B cell (primary cell): ENCODE measurements at regions not wholly inside any gene's neighbourhood (a gene's known extent, or its start where the extent isn't known, plus 50 kb on each side); places are given as distances from the start of the nearest gene placed in this dataset.

ENCODE experiments used
- ATAC-seq: fragments of 200-7000 bp; cut with Tn5 transposase; one replicate; pipeline ENCODE4 v1.10.0; 2021; ENCODE audit warnings: low read depth, mild to moderate bottlenecking, moderate number of reproducible peaks, moderate library complexity
- CTCF ChIA-PET: fragments of 350-600 bp; sonication (Branson Sonifier 250); formaldehyde crosslinking; loops from one replicate; lab custom pipeline; 2021; ENCODE audit warnings: antibody characterized with exemption, inconsistent platforms; lab: Charles Lee
- POLR2A ChIA-PET: fragments of 350-600 bp; sonication (Branson Sonifier 250); formaldehyde crosslinking; loops from one replicate; lab custom pipeline; 2021; ENCODE audit warnings: antibody characterized with exemption; lab: Charles Lee
- DNase-seq: peaks from one replicate; pipeline ENCODE4 v3.0.0; 2013
- H2AFZ ChIP-seq: 2 replicates; pipeline ENCODE4 v1.6.1; 2012; ENCODE audit warnings: mild to moderate bottlenecking, low read depth, low read length; ENCODE audit not compliant: insufficient read depth, poor library complexity, severe bottlenecking
- H3K27ac ChIP-seq, 2 donors: 1 replicate in 1 of 2; 2 replicates in 1 of 2; pipeline ENCODE4 v1.5.1; 2012 to 2013; ENCODE audit warnings: low read length in 2 of 2, mild to moderate bottlenecking in 2 of 2, moderate library complexity in 1 of 2
- H3K27me3 ChIP-seq, 4 experiments: fragments of 200-600 bp in 1 of 4; sonication (generic) in 1 of 4; replicated peaks in 1 of 4; 1 replicate in 2 of 4; 2 replicates in 2 of 4; pipeline versions ENCODE4 v1.6.1 to v1.7.0; 2013 to 2016; ENCODE audit warnings: low read length in 3 of 4, mild to moderate bottlenecking in 2 of 4, mixed read lengths in 1 of 4, moderate library complexity in 1 of 4; ENCODE audit not compliant: insufficient read depth in 4 of 4, control insufficient read depth in 3 of 4; ENCODE audit errors: control extremely low read depth in 1 of 4
- H3K36me3 ChIP-seq, 2 experiments: replicated peaks in 1 of 2; 1 replicate in 1 of 2; 2 replicates in 1 of 2; pipeline versions ENCODE4 v1.6.1 to v1.7.1; 2013; ENCODE audit warnings: low read length in 1 of 2; ENCODE audit not compliant: insufficient read depth in 2 of 2, control insufficient read depth in 1 of 2; ENCODE audit errors: control extremely low read depth in 1 of 2, extremely low read depth in 1 of 2
- H3K4me1 ChIP-seq, 2 donors: fragments of 200-600 bp in 1 of 2; sonication (generic) in 1 of 2; 1 replicate in 1 of 2; 2 replicates in 1 of 2; pipeline versions ENCODE4 v1.5.1 to v1.6.1; 2013 to 2017; ENCODE audit warnings: low read length in 2 of 2; ENCODE audit not compliant: control insufficient read depth in 2 of 2, insufficient read depth in 2 of 2
- H3K4me2 ChIP-seq: replicated peaks from 2 replicates; pipeline ENCODE3; 2012; ENCODE audit warnings: mild to moderate bottlenecking, low read depth, low read length; ENCODE audit not compliant: poor library complexity, severe bottlenecking
- H3K4me3 ChIP-seq, 5 experiments: fragments of 200-600 bp in 1 of 5; sonication (generic) in 1 of 5; 1 replicate in 3 of 5; 2 replicates in 2 of 5; pipeline versions ENCODE4 v1.5.1 to v1.7.0; 2011 to 2016; ENCODE audit warnings: low read length in 4 of 5, mild to moderate bottlenecking in 4 of 5, low read depth in 2 of 5, control low read depth in 1 of 5, moderate library complexity in 1 of 5; ENCODE audit not compliant: insufficient read depth in 1 of 5; ENCODE audit errors: control extremely low read depth in 1 of 5, extremely low read depth in 1 of 5
- H3K79me2 ChIP-seq: fragments of 200-600 bp; sonication (generic); one replicate; pipeline ENCODE4 v1.6.0; 2016; ENCODE audit warnings: low read length; ENCODE audit not compliant: control insufficient read depth, insufficient read depth
- H3K9ac ChIP-seq: fragments of 200-600 bp; sonication (generic); 2 replicates; pipeline ENCODE4 v1.6.1; 2017; ENCODE audit warnings: mild to moderate bottlenecking, low read length, moderate library complexity
- H3K9me3 ChIP-seq, 3 donors: one replicate each; pipeline versions ENCODE4 v1.6.1 to v1.7.1; 2013; ENCODE audit warnings: low read length in 2 of 3; ENCODE audit not compliant: control insufficient read depth in 2 of 3, insufficient read depth in 1 of 3; ENCODE audit errors: control extremely low read depth in 1 of 3
- H4K20me1 ChIP-seq: 2 replicates; pipeline ENCODE4 v1.6.0; 2012; ENCODE audit warnings: mild to moderate bottlenecking, low read length; ENCODE audit not compliant: insufficient read depth, control insufficient read depth, poor library complexity, severe bottlenecking
- H3K27ac Mint-ChIP-seq: one replicate; pipeline ENCODE4 v1.8.0; 2021; ENCODE audit warnings: mixed read lengths
- H3K27me3 Mint-ChIP-seq: one replicate; pipeline ENCODE4 v1.8.0; 2021; ENCODE audit warnings: mixed read lengths
- H3K4me1 Mint-ChIP-seq: one replicate; pipeline ENCODE4 v1.8.0; 2021; ENCODE audit warnings: mixed read lengths
- H3K4me3 Mint-ChIP-seq: one replicate; pipeline ENCODE4 v1.8.0; 2021; ENCODE audit warnings: mixed read lengths
- H3K9me3 Mint-ChIP-seq: one replicate; pipeline ENCODE4 v1.8.0; 2022; ENCODE audit warnings: mixed read lengths; ENCODE audit not compliant: insufficient read depth
- CTCF ChIP-seq: fragments of 200-600 bp; IDR thresholded peaks from one replicate; pipeline ENCODE4 v1.8.0; 2022; ENCODE audit warnings: antibody characterized with exemption, mild to moderate bottlenecking
- EZH2 ChIP-seq: IDR thresholded peaks from 2 replicates; pipeline ENCODE4 v1.6.1; 2012; ENCODE audit warnings: borderline replicate concordance, low read depth, mild to moderate bottlenecking, moderate library complexity, low read length; ENCODE audit not compliant: insufficient read depth, poor library complexity, severe bottlenecking
- WGBS: methylation state at CpG from one replicate; pipeline ENCODE4 v1.1.5; 2013; ENCODE audit warnings: missing lambda C conversion rate; ENCODE audit not compliant: insufficient coverage; 5-methylcytosine and 5-hydroxymethylcytosine counted together
- intact Hi-C: fragments of 100-400 bp; cut with micrococcal nuclease; formaldehyde crosslinking; loops from one replicate; pipeline ENCODE4 v1.10.0; 2022

DNA sequence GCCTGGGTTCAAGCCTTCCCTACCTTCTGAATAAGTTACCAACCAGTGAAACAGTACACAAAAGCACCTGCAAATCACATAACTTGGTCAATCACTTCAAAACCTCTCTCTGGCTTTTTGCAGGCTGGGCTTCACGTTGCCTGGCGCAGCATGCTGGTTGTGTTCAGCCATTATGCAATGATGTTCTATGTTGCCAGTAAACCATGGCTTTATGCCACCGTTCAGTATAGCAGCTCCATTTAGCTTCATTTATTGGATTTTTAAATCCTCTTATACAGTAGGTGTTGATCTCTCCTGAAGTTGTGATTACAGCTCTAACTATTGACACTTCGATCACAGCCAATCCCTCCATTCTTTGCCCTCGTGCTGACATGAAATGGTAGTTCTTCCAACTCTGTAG lies 233.6 kb upstream of the PTBP2 start:
- no peak overlapping the region for H3K9ac ChIP-seq
- no peak overlapping the region for H3K27ac Mint-ChIP-seq
- DNase-seq (no peak), ATAC-seq (no peak)
- no peaks in the 10 kb centered on the region for H3K4me1 ChIP-seq
- CTCF ChIA-PET: no interaction called here
- H3K4me3 Mint-ChIP-seq: no peak overlapping the region
- intact Hi-C loops: no loop called here
- H3K27ac ChIP-seq: no peak overlapping the region
- H4K20me1 ChIP-seq: no peaks in the 10 kb centered on the region
- H3K36me3 ChIP-seq: no peaks in the 10 kb centered on the region
- no peaks in the 10 kb centered on the region for H3K4me1 Mint-ChIP-seq
- no peak overlapping the region for H3K4me2 ChIP-seq
- no peak overlapping the region for H3K4me3 ChIP-seq
- no peaks in the 10 kb centered on the region for H3K79me2 ChIP-seq
- POLR2A ChIA-PET: no interaction called here
- H3K27me3 Mint-ChIP-seq: no peaks in the 10 kb centered on the region
- H3K9me3 Mint-ChIP-seq: no peaks in the 10 kb centered on the region
- no peak for TF ChIP-seq CTCF
- no peaks in the 10 kb centered on the region for H3K27me3 ChIP-seq
- no peak overlapping the region for H2AFZ ChIP-seq
- no peaks in the 10 kb centered on the region for H3K9me3 ChIP-seq
- WGBS: 74% methylated on average over 3 of the region's 5 CpGs

DNA sequence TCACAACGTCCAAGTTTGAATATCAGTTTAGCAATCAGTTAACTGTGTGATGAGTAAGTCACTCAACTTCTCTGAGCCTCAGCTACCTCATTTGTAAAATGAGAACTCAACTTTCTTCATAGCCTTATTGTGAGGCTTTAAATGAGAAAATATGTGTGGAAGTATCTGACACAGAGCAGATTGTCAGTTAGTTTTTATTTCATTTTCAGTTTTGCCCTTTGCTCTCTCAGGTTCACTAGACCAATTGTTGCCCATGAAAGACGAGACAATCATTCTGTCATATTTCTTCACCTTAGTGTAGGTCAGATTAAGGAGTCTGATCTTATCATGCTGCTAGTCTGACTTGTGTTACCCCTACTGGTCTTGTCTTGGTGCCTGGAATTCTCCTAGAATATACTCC lies 232.8 kb upstream of the PTBP2 start:
- intact Hi-C loops: no loop called here
- no peak overlapping the region for H3K4me3 Mint-ChIP-seq
- H3K4me3 ChIP-seq: no peak overlapping the region
- ChIA-PET POLR2A (no interaction called here), CTCF (no interaction called here)
- no peaks in the 10 kb centered on the region for H3K36me3 ChIP-seq
- H4K20me1 ChIP-seq: no peaks in the 10 kb centered on the region
- TF ChIP-seq EZH2 (no peak), CTCF (no peak)
- H3K9me3 Mint-ChIP-seq: no peaks in the 10 kb centered on the region
- H3K4me1 Mint-ChIP-seq: no peaks in the 10 kb centered on the region
- no peaks in the 10 kb centered on the region for H3K79me2 ChIP-seq
- H3K27me3 Mint-ChIP-seq: no peaks in the 10 kb centered on the region
- no peak overlapping the region for H3K9ac ChIP-seq
- no peak overlapping the region for H3K4me2 ChIP-seq
- H3K27ac Mint-ChIP-seq: no peak overlapping the region
- no peaks in the 10 kb centered on the region for H3K4me1 ChIP-seq
- H3K27ac ChIP-seq: no peak overlapping the region
- ATAC-seq: no peak
- no peak for DNase-seq
- no peak overlapping the region for H2AFZ ChIP-seq
- H3K27me3 ChIP-seq: no peaks in the 10 kb centered on the region
- H3K9me3 ChIP-seq: no peaks in the 10 kb centered on the region
- WGBS: no CpG with 5 or more reads among the region's 2 CpGs
